Erythroblast (primary cell): ENCODE measurements at regions not wholly inside any gene's neighbourhood (a gene's known extent, or its start where the extent isn't known, plus 50 kb on each side); places are given as distances from the start of the nearest gene placed in this dataset.

ENCODE experiments used
- GATA1 ChIP-seq: IDR thresholded peaks from 2 replicates; pipeline ENCODE4 v1.6.1; 2011; ENCODE audit warnings: low read depth, mild to moderate bottlenecking, control low read depth, low read length, moderate library complexity
- POLR2A ChIP-seq: IDR thresholded peaks from 2 replicates; pipeline ENCODE4 v1.6.1; 2011; ENCODE audit warnings: mild to moderate bottlenecking, low read length

DNA sequence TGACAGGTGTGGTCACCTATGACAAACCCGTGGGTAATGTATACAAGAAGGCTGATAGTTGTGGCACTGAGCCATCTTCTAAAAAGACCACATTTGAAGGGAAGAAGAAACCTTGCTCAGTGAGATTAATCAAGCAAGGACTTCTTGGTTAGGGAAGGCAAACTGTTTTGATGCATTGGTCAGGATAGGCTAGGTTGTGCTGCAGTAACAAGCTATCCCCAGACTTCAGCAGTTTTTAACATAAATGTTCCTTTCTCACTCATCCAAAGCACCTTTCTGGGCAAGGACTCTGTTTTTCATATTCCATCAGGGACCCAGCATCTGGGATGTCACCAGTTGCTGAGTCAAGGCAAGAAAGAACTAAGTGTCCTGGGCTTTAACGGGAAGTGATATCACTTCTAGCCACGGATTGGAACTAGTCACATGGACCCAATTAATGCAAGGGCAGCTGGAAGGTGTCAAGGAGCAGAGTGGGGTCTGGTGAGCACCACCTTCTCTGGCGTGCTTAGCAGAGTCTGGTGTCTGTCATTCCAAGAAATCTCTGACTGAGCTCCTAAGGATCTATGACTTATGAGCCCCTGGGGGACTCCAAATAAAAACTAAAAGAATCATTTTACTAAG is 52.0 kb upstream of the CCL2 start:
- no peak for TF ChIP-seq POLR2A
- TF ChIP-seq GATA1: no peak
